GM23338 (cell line): ENCODE measurements at regions not wholly inside any gene's neighbourhood (a gene's known extent, or its start where the extent isn't known, plus 50 kb on each side); places are given as distances from the start of the nearest gene placed in this dataset.

ENCODE experiments used
- ATAC-seq: fragments of 200-7000 bp; cut with Tn5 transposase; 3 replicates; pipeline ENCODE4 v1.9.1; 2020
- DNase-seq: peaks from one replicate; pipeline ENCODE4 v3.0.0-alpha.2; 2015; ENCODE audit warnings: low spot score
- H2AFZ ChIP-seq: fragments of 200-600 bp; sonication (generic); 2 replicates; pipeline ENCODE4 v1.8.0; 2016; ENCODE audit warnings: antibody characterized with exemption, mild to moderate bottlenecking, moderate library complexity
- H3F3A ChIP-seq: fragments of 200-600 bp; sonication (generic); replicated peaks from 2 replicates; pipeline ENCODE4 v1.8.0; 2017; ENCODE audit warnings: antibody characterized with exemption, mixed run types, low read depth
- H3K27ac ChIP-seq: fragments of 200-600 bp; sonication (generic); 2 replicates; pipeline ENCODE4 v1.6.1; 2016; ENCODE audit warnings: low read depth
- H3K27me3 ChIP-seq: fragments of 200-600 bp; sonication (generic); 2 replicates; pipeline ENCODE4 v1.8.0; 2016; ENCODE audit warnings: mild to moderate bottlenecking, mixed run types, moderate library complexity; ENCODE audit not compliant: insufficient read depth
- H3K36me3 ChIP-seq: fragments of 200-600 bp; sonication (generic); 2 replicates; pipeline ENCODE4 v1.8.0; 2016; ENCODE audit warnings: mild to moderate bottlenecking; ENCODE audit not compliant: insufficient read depth
- H3K4me1 ChIP-seq: fragments of 200-600 bp; sonication (generic); 2 replicates; pipeline ENCODE4 v1.8.0; 2016; ENCODE audit warnings: mild to moderate bottlenecking, moderate library complexity; ENCODE audit not compliant: insufficient read depth
- H3K4me2 ChIP-seq: fragments of 200-600 bp; sonication (generic); 2 replicates; pipeline ENCODE4 v1.7.1; 2017; ENCODE audit warnings: mixed run types
- H3K4me3 ChIP-seq: fragments of 200-600 bp; sonication (generic); 2 replicates; pipeline ENCODE4 v1.6.1; 2016; ENCODE audit warnings: mixed run types
- H3K79me2 ChIP-seq: fragments of 200-600 bp; sonication (generic); replicated peaks from 2 replicates; pipeline ENCODE4 v1.8.0; 2017; ENCODE audit warnings: mild to moderate bottlenecking; ENCODE audit not compliant: insufficient read depth
- H3K9me2 ChIP-seq: fragments of 200-600 bp; sonication (generic); 2 replicates; pipeline ENCODE4 v1.8.0; 2017; ENCODE audit not compliant: insufficient read depth
- H4K20me1 ChIP-seq: fragments of 200-600 bp; sonication (generic); replicated peaks from 2 replicates; pipeline ENCODE4 v1.8.0; 2017; ENCODE audit warnings: mild to moderate bottlenecking; ENCODE audit not compliant: insufficient read depth
- H3K27ac Mint-ChIP-seq: 2 replicates; pipeline ENCODE4 v1.8.0; 2020; ENCODE audit warnings: inconsistent platforms, mild to moderate bottlenecking, moderate library complexity, mixed read lengths
- H3K27me3 Mint-ChIP-seq: 3 replicates; pipeline ENCODE4 v1.8.0; 2022; ENCODE audit warnings: low read depth, mild to moderate bottlenecking, moderate library complexity, mixed read lengths, inconsistent platforms; ENCODE audit not compliant: insufficient read depth, poor library complexity
- H3K36me3 Mint-ChIP-seq: 3 replicates; pipeline ENCODE4 v1.8.0; 2021; ENCODE audit warnings: low read depth, mild to moderate bottlenecking, inconsistent platforms, moderate library complexity, mixed read lengths
- H3K4me1 Mint-ChIP-seq: 3 replicates; pipeline ENCODE4 v1.8.0; 2020; ENCODE audit warnings: mild to moderate bottlenecking, inconsistent platforms, mixed read lengths
- H3K4me3 Mint-ChIP-seq: 3 replicates; pipeline ENCODE4 v1.8.0; 2021; ENCODE audit warnings: moderate library complexity, mild to moderate bottlenecking, inconsistent platforms, mixed read lengths
- H3K9me3 Mint-ChIP-seq: 3 replicates; pipeline ENCODE4 v1.8.0; 2020; ENCODE audit warnings: moderate library complexity, mild to moderate bottlenecking, inconsistent platforms, mixed read lengths
- CREB1 ChIP-seq: fragments of 250-450 bp; sonication (Bioruptor Pico); IDR thresholded peaks from 2 replicates; pipeline ENCODE4 v1.5.0; 2020; ENCODE audit warnings: low read depth, mild to moderate bottlenecking, moderate library complexity
- EZH2 ChIP-seq: fragments of 200-600 bp; sonication (generic); IDR thresholded peaks from one replicate; pipeline ENCODE4 v1.8.0; 2017; ENCODE audit warnings: antibody characterized with exemption, mild to moderate bottlenecking, low read depth; ENCODE audit not compliant: unreplicated experiment
- EZH2phosphoT487 ChIP-seq: fragments of 200-600 bp; sonication (generic); IDR thresholded peaks from one replicate; pipeline ENCODE4 v1.8.1; 2018; ENCODE audit warnings: antibody characterized with exemption; ENCODE audit not compliant: unreplicated experiment
- JUNB ChIP-seq: IDR thresholded peaks from one replicate; pipeline ENCODE4 v1.6.1; 2016; ENCODE audit warnings: antibody characterized with exemption; ENCODE audit not compliant: unreplicated experiment
- NANOG ChIP-seq: IDR thresholded peaks from 2 replicates; pipeline ENCODE4 v1.6.1; 2016; ENCODE audit warnings: antibody characterized with exemption, borderline replicate concordance
- POLR2AphosphoS5 ChIP-seq: IDR thresholded peaks from 2 replicates; pipeline ENCODE4 v1.6.1; 2016; ENCODE audit warnings: antibody characterized with exemption, low read depth
- REST ChIP-seq: IDR thresholded peaks from one replicate; pipeline ENCODE4 v1.6.1; 2018; ENCODE audit warnings: antibody characterized with exemption; ENCODE audit not compliant: unreplicated experiment
- STAT1 ChIP-seq: IDR thresholded peaks from one replicate; pipeline ENCODE4 v1.6.1; 2016; ENCODE audit warnings: antibody characterized with exemption; ENCODE audit not compliant: unreplicated experiment
- ZNF114 ChIP-seq: fragments of 250-450 bp; sonication (Bioruptor Pico); IDR thresholded peaks from 2 replicates; pipeline ENCODE4 v1.5.0; 2020; ENCODE audit warnings: mild to moderate bottlenecking, moderate library complexity
- ZNF331 ChIP-seq: fragments of 250-450 bp; sonication (Bioruptor Pico); IDR thresholded peaks from 2 replicates; pipeline ENCODE4 v1.5.0; 2020; ENCODE audit warnings: low read depth, mild to moderate bottlenecking, moderate library complexity
- ZNF462 ChIP-seq: fragments of 250-450 bp; sonication (Bioruptor Pico); IDR thresholded peaks from 2 replicates; pipeline ENCODE4 v1.5.0; 2020; ENCODE audit warnings: mild to moderate bottlenecking, moderate library complexity
- TF ChIP-seq, protein P1 (sequence below): IDR thresholded peaks from 2 replicates; pipeline ENCODE4 v1.6.1; 2016; ENCODE audit warnings: antibody characterized with exemption

GRCh38 chr2:193349642-193350041 is 1154.9 kb upstream of the TMEFF2 start:
- no peaks in the 10 kb centered on the region for H4K20me1 ChIP-seq
- DNase-seq, result no peak
- H3K27me3 ChIP-seq, result no peaks in the 10 kb centered on the region
- Mint-ChIP-seq H3K36me3 (peaks cover 4% of the 10 kb centered on the region; the same call in 2 of the 3 replicates), H3K4me1 (peaks cover 14% of the 10 kb centered on the region), H3K4me3 (no peak overlapping the region), H3K27me3 (no peaks in the 10 kb centered on the region), H3K9me3 (no peaks in the 10 kb centered on the region), H3K27ac (no peak overlapping the region)
- H2AFZ ChIP-seq, result no peak overlapping the region
- H3K4me3 ChIP-seq, result no peak overlapping the region
- H3K4me2 ChIP-seq, result no peak overlapping the region
- H3K4me1 ChIP-seq, result peaks cover 12% of the 10 kb centered on the region
- no peaks in the 10 kb centered on the region for H3K9me2 ChIP-seq
- TF ChIP-seq CREB1 (CRISPR knock-in tag), result no peak
- no peak for TF ChIP-seq POLR2AphosphoS5
- no peak for TF ChIP-seq JUNB
- no peak for TF ChIP-seq EZH2phosphoT487
- no peak for TF ChIP-seq ZNF331 (CRISPR knock-in tag)
- no peak for TF ChIP-seq ZNF114
- no peaks in the 10 kb centered on the region for H3K79me2 ChIP-seq
- H3F3A ChIP-seq, result no peaks in the 10 kb centered on the region
- no peak for ATAC-seq
- H3K27ac ChIP-seq, result no peak overlapping the region
- H3K36me3 ChIP-seq, result no peaks in the 10 kb centered on the region

DNA sequence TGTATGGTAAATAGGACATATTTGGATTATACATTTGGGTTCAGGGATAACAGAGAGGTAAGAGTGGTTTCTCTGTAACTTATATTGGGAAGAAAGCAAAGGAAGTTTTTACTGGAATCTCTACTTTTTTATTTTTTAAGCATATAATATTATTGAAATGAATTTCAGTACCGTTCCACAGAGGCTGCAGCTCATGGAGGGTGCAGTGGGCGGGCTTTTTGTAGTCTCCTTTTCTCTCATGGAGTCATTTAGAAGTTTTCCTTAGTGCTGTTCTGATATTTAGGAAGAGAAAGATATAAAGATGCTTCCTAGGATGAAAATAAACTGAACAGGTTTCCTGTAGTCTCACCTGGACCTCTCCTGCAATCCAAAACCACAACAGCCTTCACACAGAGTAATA is 1153.3 kb upstream of the TMEFF2 start:
- peaks cover 12% of the 10 kb centered on the region for H3K4me1 ChIP-seq
- no peaks in the 10 kb centered on the region for H3K27me3 Mint-ChIP-seq
- H4K20me1 ChIP-seq, result no peaks in the 10 kb centered on the region
- no peak overlapping the region for H3K27ac ChIP-seq
- peak overlapping the region; percentile 49 for H3K4me3 Mint-ChIP-seq
- H3K4me1 Mint-ChIP-seq, result peaks cover 14% of the 10 kb centered on the region
- H2AFZ ChIP-seq, result no peak overlapping the region
- H3K79me2 ChIP-seq, result no peaks in the 10 kb centered on the region
- TF ChIP-seq JUNB (no peak), CREB1 (CRISPR knock-in tag) (no peak), ZNF462 (no peak), EZH2 (no peak), STAT1 (no peak), NANOG (no peak), ZNF331 (CRISPR knock-in tag) (no peak), POLR2AphosphoS5 (no peak), REST (no peak)
- TF ChIP-seq, protein P1, sequence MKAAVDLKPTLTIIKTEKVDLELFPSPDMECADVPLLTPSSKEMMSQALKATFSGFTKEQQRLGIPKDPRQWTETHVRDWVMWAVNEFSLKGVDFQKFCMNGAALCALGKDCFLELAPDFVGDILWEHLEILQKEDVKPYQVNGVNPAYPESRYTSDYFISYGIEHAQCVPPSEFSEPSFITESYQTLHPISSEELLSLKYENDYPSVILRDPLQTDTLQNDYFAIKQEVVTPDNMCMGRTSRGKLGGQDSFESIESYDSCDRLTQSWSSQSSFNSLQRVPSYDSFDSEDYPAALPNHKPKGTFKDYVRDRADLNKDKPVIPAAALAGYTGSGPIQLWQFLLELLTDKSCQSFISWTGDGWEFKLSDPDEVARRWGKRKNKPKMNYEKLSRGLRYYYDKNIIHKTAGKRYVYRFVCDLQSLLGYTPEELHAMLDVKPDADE, result no peak
- DNase-seq (no peak), ATAC-seq (peak; percentile 31; the same call in 2 of the 3 replicates)
- no peaks in the 10 kb centered on the region for H3K27me3 ChIP-seq
- H3K4me3 ChIP-seq, result peak overlapping the region; percentile 17; the same call in 1 of the 2 replicates
- H3K36me3 ChIP-seq, result no peaks in the 10 kb centered on the region
- H3F3A ChIP-seq, result no peaks in the 10 kb centered on the region
- peak overlapping the region; percentile 67 for H3K4me2 ChIP-seq
- peak overlapping the region; percentile 90 for H3K27ac Mint-ChIP-seq
- H3K36me3 Mint-ChIP-seq, result peaks cover 4% of the 10 kb centered on the region; the same call in 2 of the 3 replicates
- H3K9me2 ChIP-seq, result no peaks in the 10 kb centered on the region
- no peaks in the 10 kb centered on the region for H3K9me3 Mint-ChIP-seq
